ENCODE measurements at regions not wholly inside any gene's neighbourhood (a gene's known extent, or its start where the extent isn't known, plus 50 kb on each side); places are given as distances from the start of the nearest gene placed in this dataset.
A peak's percentile ranks its signal among the peaks of the same experiment; 100 is the strongest.

GRCh38 chr6:55980627-55981211 lies 105.3 kb upstream of the BMP5 start:
- TF ChIP-seq MAX (IDR thresholded peaks at IDR 0.05; ENCODE audit: low read depth, low read length) = no peak
- TF ChIP-seq CTCF (IDR thresholded peaks at IDR 0.05; ENCODE audit: low read depth, low read length) = peak; percentile 48
- DNase-seq (ENCODE audit: low read depth) = peak; percentile 48
- no peak overlapping the region for H3K4me3 ChIP-seq (ENCODE audit: low read depth, low read length)

- H3K4me3 ChIP-seq (ENCODE audit: low read depth, low read length) = no peak overlapping the region
- DNase-seq (ENCODE audit: low read depth) = no peak
- no peak for TF ChIP-seq POLR2A (IDR thresholded peaks at IDR 0.05; ENCODE audit: extremely low read depth, insufficient read length)
- no peak for TF ChIP-seq MAX (IDR thresholded peaks at IDR 0.05; ENCODE audit: low read depth, low read length)
- TF ChIP-seq CTCF (IDR thresholded peaks at IDR 0.05; ENCODE audit: low read depth, low read length) = no peak
- TF ChIP-seq MYC (IDR thresholded peaks at IDR 0.05; ENCODE audit: low read depth, low read length) = no peak
Measured at GRCh38 chr6:55979526-55979925, 104.1 kb upstream of the BMP5 start.

- H3K4me3 ChIP-seq (ENCODE audit: low read depth, low read length) = no peak overlapping the region
- TF ChIP-seq POLR2A (IDR thresholded peaks at IDR 0.05; ENCODE audit: extremely low read depth, insufficient read length) (no peak), CTCF (IDR thresholded peaks at IDR 0.05; ENCODE audit: low read depth, low read length) (no peak), MAX (IDR thresholded peaks at IDR 0.05; ENCODE audit: low read depth, low read length) (no peak), MYC (IDR thresholded peaks at IDR 0.05; ENCODE audit: low read depth, low read length) (no peak)
- no peak for DNase-seq (ENCODE audit: low read depth)
Measured at GRCh38 chr6:55977959-55978665, 102.7 kb upstream of the BMP5 start.

- TF ChIP-seq CTCF (IDR thresholded peaks at IDR 0.05; ENCODE audit: low read depth, low read length) (no peak), POLR2A (IDR thresholded peaks at IDR 0.05; ENCODE audit: extremely low read depth, insufficient read length) (no peak), MAX (IDR thresholded peaks at IDR 0.05; ENCODE audit: low read depth, low read length) (no peak), MYC (IDR thresholded peaks at IDR 0.05; ENCODE audit: low read depth, low read length) (no peak)
- DNase-seq (ENCODE audit: low read depth) = no peak
- no peak overlapping the region for H3K4me3 ChIP-seq (ENCODE audit: low read depth, low read length)
Measured at GRCh38 chr6:55974688-55975087, 99.3 kb upstream of the BMP5 start.

- TF ChIP-seq MAX (IDR thresholded peaks at IDR 0.05; ENCODE audit: low read depth, low read length) (no peak), CTCF (IDR thresholded peaks at IDR 0.05; ENCODE audit: low read depth, low read length) (no peak)
- no peak for DNase-seq (ENCODE audit: low read depth)
- H3K4me3 ChIP-seq (ENCODE audit: low read depth, low read length) = no peak overlapping the region
Measured at GRCh38 chr6:55972091-55972490, 96.7 kb upstream of the BMP5 start.

Measured in NB4 (cell line).